ENCODE measurements at regions not wholly inside any gene's neighbourhood (a gene's known extent, or its start where the extent isn't known, plus 50 kb on each side); places are given as distances from the start of the nearest gene placed in this dataset.

- no peak for TF ChIP-seq CTCF (IDR thresholded peaks at IDR 0.05)
- no peak for TF ChIP-seq POLR2A (IDR thresholded peaks at IDR 0.05)
Measured at GRCh38 chr12:114263056-114263805, 142.7 kb downstream of the TBX5 start.

Data from body of pancreas (tissue), 4 donors.